Esophagus muscularis mucosa (tissue), 3 donors: ENCODE measurements at regions not wholly inside any gene's neighbourhood (a gene's known extent, or its start where the extent isn't known, plus 50 kb on each side); places are given as distances from the start of the nearest gene placed in this dataset.

Source experiments
- POLR2A ChIP-seq: fragments of 450-650 bp; IDR thresholded peaks from one replicate; pipeline ENCODE4 v1.6.1; 2017; ENCODE audit warnings: antibody characterized with exemption, moderate library complexity, mild to moderate bottlenecking, low read depth
- TF ChIP-seq, protein P1 (sequence below), 3 experiments: fragments of 200-600 bp in 2 of 3; fragments of 450-650 bp in 1 of 3; sonication (generic) in 2 of 3; IDR thresholded peaks; one replicate each; pipeline ENCODE4 v1.5.1; 2017 to 2019; ENCODE audit warnings: antibody characterized with exemption in 3 of 3, mild to moderate bottlenecking in 2 of 3, moderate library complexity in 1 of 3

DNA sequence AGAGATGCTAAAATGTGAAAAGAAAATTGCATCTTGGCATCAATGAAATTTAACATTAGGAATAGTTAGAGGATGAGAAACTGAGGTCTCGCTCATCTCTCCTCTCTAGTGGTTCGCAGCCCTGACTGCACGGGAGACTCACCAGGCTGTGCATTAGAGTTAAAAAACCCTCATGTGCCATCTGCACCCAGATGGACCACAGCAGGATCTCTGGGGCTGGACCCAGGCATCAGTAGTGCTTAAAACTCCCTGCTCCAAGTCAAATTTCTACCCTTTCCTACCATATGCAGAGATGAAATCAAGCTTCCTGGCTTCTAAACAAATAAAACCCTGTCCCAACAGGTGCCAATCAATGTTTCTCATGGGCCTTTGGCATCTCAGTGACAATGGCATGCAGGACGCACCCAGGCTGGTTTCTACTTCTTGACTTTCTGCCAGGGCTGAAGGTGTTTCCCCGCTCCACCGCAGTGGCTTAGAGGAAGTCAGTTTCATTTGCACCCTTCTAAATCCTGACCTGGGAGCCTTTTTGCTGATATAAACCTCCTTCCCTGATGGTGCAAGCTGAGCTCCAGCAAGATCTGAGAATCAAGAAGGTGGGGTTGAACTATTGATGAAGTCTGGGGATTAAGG lies 132.6 kb downstream of the NSG2 start:
- TF ChIP-seq, protein P1, sequence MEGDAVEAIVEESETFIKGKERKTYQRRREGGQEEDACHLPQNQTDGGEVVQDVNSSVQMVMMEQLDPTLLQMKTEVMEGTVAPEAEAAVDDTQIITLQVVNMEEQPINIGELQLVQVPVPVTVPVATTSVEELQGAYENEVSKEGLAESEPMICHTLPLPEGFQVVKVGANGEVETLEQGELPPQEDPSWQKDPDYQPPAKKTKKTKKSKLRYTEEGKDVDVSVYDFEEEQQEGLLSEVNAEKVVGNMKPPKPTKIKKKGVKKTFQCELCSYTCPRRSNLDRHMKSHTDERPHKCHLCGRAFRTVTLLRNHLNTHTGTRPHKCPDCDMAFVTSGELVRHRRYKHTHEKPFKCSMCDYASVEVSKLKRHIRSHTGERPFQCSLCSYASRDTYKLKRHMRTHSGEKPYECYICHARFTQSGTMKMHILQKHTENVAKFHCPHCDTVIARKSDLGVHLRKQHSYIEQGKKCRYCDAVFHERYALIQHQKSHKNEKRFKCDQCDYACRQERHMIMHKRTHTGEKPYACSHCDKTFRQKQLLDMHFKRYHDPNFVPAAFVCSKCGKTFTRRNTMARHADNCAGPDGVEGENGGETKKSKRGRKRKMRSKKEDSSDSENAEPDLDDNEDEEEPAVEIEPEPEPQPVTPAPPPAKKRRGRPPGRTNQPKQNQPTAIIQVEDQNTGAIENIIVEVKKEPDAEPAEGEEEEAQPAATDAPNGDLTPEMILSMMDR (IDR thresholded peaks at IDR 0.05), result no peak
- TF ChIP-seq POLR2A, result no peak
